GM23338 (cell line): ENCODE measurements at regions not wholly inside any gene's neighbourhood (a gene's known extent, or its start where the extent isn't known, plus 50 kb on each side); places are given as distances from the start of the nearest gene placed in this dataset.

Experiments used
- ATAC-seq: fragments of 200-7000 bp; cut with Tn5 transposase; 3 replicates; pipeline ENCODE4 v1.9.1; 2020
- DNase-seq: peaks from one replicate; pipeline ENCODE4 v3.0.0-alpha.2; 2015; ENCODE audit warnings: low spot score
- H2AFZ ChIP-seq: fragments of 200-600 bp; sonication (generic); 2 replicates; pipeline ENCODE4 v1.8.0; 2016; ENCODE audit warnings: antibody characterized with exemption, mild to moderate bottlenecking, moderate library complexity
- H3F3A ChIP-seq: fragments of 200-600 bp; sonication (generic); replicated peaks from 2 replicates; pipeline ENCODE4 v1.8.0; 2017; ENCODE audit warnings: antibody characterized with exemption, mixed run types, low read depth
- H3K27ac ChIP-seq: fragments of 200-600 bp; sonication (generic); 2 replicates; pipeline ENCODE4 v1.6.1; 2016; ENCODE audit warnings: low read depth
- H3K27me3 ChIP-seq: fragments of 200-600 bp; sonication (generic); 2 replicates; pipeline ENCODE4 v1.8.0; 2016; ENCODE audit warnings: mild to moderate bottlenecking, mixed run types, moderate library complexity; ENCODE audit not compliant: insufficient read depth
- H3K36me3 ChIP-seq: fragments of 200-600 bp; sonication (generic); 2 replicates; pipeline ENCODE4 v1.8.0; 2016; ENCODE audit warnings: mild to moderate bottlenecking; ENCODE audit not compliant: insufficient read depth
- H3K4me1 ChIP-seq: fragments of 200-600 bp; sonication (generic); 2 replicates; pipeline ENCODE4 v1.8.0; 2016; ENCODE audit warnings: mild to moderate bottlenecking, moderate library complexity; ENCODE audit not compliant: insufficient read depth
- H3K4me2 ChIP-seq: fragments of 200-600 bp; sonication (generic); 2 replicates; pipeline ENCODE4 v1.7.1; 2017; ENCODE audit warnings: mixed run types
- H3K4me3 ChIP-seq: fragments of 200-600 bp; sonication (generic); 2 replicates; pipeline ENCODE4 v1.6.1; 2016; ENCODE audit warnings: mixed run types
- H3K79me2 ChIP-seq: fragments of 200-600 bp; sonication (generic); replicated peaks from 2 replicates; pipeline ENCODE4 v1.8.0; 2017; ENCODE audit warnings: mild to moderate bottlenecking; ENCODE audit not compliant: insufficient read depth
- H3K9me2 ChIP-seq: fragments of 200-600 bp; sonication (generic); 2 replicates; pipeline ENCODE4 v1.8.0; 2017; ENCODE audit not compliant: insufficient read depth
- H4K20me1 ChIP-seq: fragments of 200-600 bp; sonication (generic); replicated peaks from 2 replicates; pipeline ENCODE4 v1.8.0; 2017; ENCODE audit warnings: mild to moderate bottlenecking; ENCODE audit not compliant: insufficient read depth
- H3K27ac Mint-ChIP-seq: 2 replicates; pipeline ENCODE4 v1.8.0; 2020; ENCODE audit warnings: inconsistent platforms, mild to moderate bottlenecking, moderate library complexity, mixed read lengths
- H3K27me3 Mint-ChIP-seq: 3 replicates; pipeline ENCODE4 v1.8.0; 2022; ENCODE audit warnings: low read depth, mild to moderate bottlenecking, moderate library complexity, mixed read lengths, inconsistent platforms; ENCODE audit not compliant: insufficient read depth, poor library complexity
- H3K36me3 Mint-ChIP-seq: 3 replicates; pipeline ENCODE4 v1.8.0; 2021; ENCODE audit warnings: low read depth, mild to moderate bottlenecking, inconsistent platforms, moderate library complexity, mixed read lengths
- H3K4me1 Mint-ChIP-seq: 3 replicates; pipeline ENCODE4 v1.8.0; 2020; ENCODE audit warnings: mild to moderate bottlenecking, inconsistent platforms, mixed read lengths
- H3K4me3 Mint-ChIP-seq: 3 replicates; pipeline ENCODE4 v1.8.0; 2021; ENCODE audit warnings: moderate library complexity, mild to moderate bottlenecking, inconsistent platforms, mixed read lengths
- H3K9me3 Mint-ChIP-seq: 3 replicates; pipeline ENCODE4 v1.8.0; 2020; ENCODE audit warnings: moderate library complexity, mild to moderate bottlenecking, inconsistent platforms, mixed read lengths
- CREB1 ChIP-seq: fragments of 250-450 bp; sonication (Bioruptor Pico); IDR thresholded peaks from 2 replicates; pipeline ENCODE4 v1.5.0; 2020; ENCODE audit warnings: low read depth, mild to moderate bottlenecking, moderate library complexity
- EZH2 ChIP-seq: fragments of 200-600 bp; sonication (generic); IDR thresholded peaks from one replicate; pipeline ENCODE4 v1.8.0; 2017; ENCODE audit warnings: antibody characterized with exemption, mild to moderate bottlenecking, low read depth; ENCODE audit not compliant: unreplicated experiment
- EZH2phosphoT487 ChIP-seq: fragments of 200-600 bp; sonication (generic); IDR thresholded peaks from one replicate; pipeline ENCODE4 v1.8.1; 2018; ENCODE audit warnings: antibody characterized with exemption; ENCODE audit not compliant: unreplicated experiment
- JUNB ChIP-seq: IDR thresholded peaks from one replicate; pipeline ENCODE4 v1.6.1; 2016; ENCODE audit warnings: antibody characterized with exemption; ENCODE audit not compliant: unreplicated experiment
- NANOG ChIP-seq: IDR thresholded peaks from 2 replicates; pipeline ENCODE4 v1.6.1; 2016; ENCODE audit warnings: antibody characterized with exemption, borderline replicate concordance
- POLR2AphosphoS5 ChIP-seq: IDR thresholded peaks from 2 replicates; pipeline ENCODE4 v1.6.1; 2016; ENCODE audit warnings: antibody characterized with exemption, low read depth
- STAT1 ChIP-seq: IDR thresholded peaks from one replicate; pipeline ENCODE4 v1.6.1; 2016; ENCODE audit warnings: antibody characterized with exemption; ENCODE audit not compliant: unreplicated experiment
- ZNF114 ChIP-seq: fragments of 250-450 bp; sonication (Bioruptor Pico); IDR thresholded peaks from 2 replicates; pipeline ENCODE4 v1.5.0; 2020; ENCODE audit warnings: mild to moderate bottlenecking, moderate library complexity
- ZNF331 ChIP-seq: fragments of 250-450 bp; sonication (Bioruptor Pico); IDR thresholded peaks from 2 replicates; pipeline ENCODE4 v1.5.0; 2020; ENCODE audit warnings: low read depth, mild to moderate bottlenecking, moderate library complexity
- TF ChIP-seq, protein P1 (sequence below): IDR thresholded peaks from one replicate; pipeline ENCODE4 v1.6.1; 2018; ENCODE audit warnings: antibody characterized with exemption; ENCODE audit not compliant: unreplicated experiment
- TF ChIP-seq, protein P2 (sequence below), 2 experiments: fragments of 200-600 bp in 1 of 2; sonication (generic) in 1 of 2; conservative IDR thresholded peaks; 2 replicates each; pipeline versions ENCODE4 v1.5.1 to v1.6.1; 2016 to 2017; ENCODE audit warnings: antibody characterized with exemption in 2 of 2, low read depth in 2 of 2, mild to moderate bottlenecking in 2 of 2, moderate library complexity in 1 of 2
- TF ChIP-seq, protein P3 (sequence below): fragments of 250-450 bp; sonication (Bioruptor Pico); IDR thresholded peaks from 2 replicates; pipeline ENCODE4 v1.5.0; 2020; ENCODE audit warnings: mild to moderate bottlenecking, moderate library complexity
- TF ChIP-seq, protein P4 (sequence below): IDR thresholded peaks from 2 replicates; pipeline ENCODE4 v1.6.1; 2016; ENCODE audit warnings: antibody characterized with exemption

DNA sequence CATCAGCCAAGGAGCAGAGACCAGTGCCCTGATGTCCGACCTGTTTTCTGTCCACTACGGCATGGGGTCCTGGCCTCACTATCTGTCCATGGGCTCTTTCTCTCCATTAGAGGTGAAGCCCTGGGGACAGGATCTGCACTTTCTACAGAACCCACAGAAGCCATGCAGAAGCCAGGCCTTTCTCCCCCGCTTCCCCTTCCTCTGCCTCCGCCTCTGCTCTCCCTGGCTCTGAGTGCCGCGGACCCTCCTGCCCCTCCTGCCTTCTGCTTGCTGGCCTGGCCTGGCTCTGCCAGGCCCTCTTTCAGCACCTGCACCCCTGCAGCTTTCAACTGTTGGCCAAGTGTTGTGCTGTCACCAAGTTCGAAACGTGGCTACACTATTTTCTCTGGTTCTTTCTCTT is 439.8 kb upstream of the ZMIZ1 start:
- H3K9me3 Mint-ChIP-seq, result no peaks in the 10 kb centered on the region
- H3K27ac ChIP-seq, result no peak overlapping the region
- DNase-seq (no peak), ATAC-seq (no peak)
- no peak overlapping the region for H3K27ac Mint-ChIP-seq
- no peaks in the 10 kb centered on the region for H3K79me2 ChIP-seq
- H3K27me3 ChIP-seq, result no peaks in the 10 kb centered on the region
- peaks cover 5% of the 10 kb centered on the region; the same call in 2 of the 3 replicates for H3K4me1 Mint-ChIP-seq
- H3K4me2 ChIP-seq, result no peak overlapping the region
- H3K27me3 Mint-ChIP-seq, result peaks cover 1% of the 10 kb centered on the region
- H3K9me2 ChIP-seq, result no peaks in the 10 kb centered on the region
- H3K4me1 ChIP-seq, result peaks cover 2% of the 10 kb centered on the region; the same call in 1 of the 2 replicates
- H2AFZ ChIP-seq, result no peak overlapping the region
- H3K36me3 Mint-ChIP-seq, result no peaks in the 10 kb centered on the region
- no peak overlapping the region for H3K4me3 Mint-ChIP-seq
- H3K36me3 ChIP-seq, result no peaks in the 10 kb centered on the region
- H3K4me3 ChIP-seq, result no peak overlapping the region
- no peaks in the 10 kb centered on the region for H4K20me1 ChIP-seq
- TF ChIP-seq EZH2phosphoT487, result no peak
- TF ChIP-seq EZH2, result no peak
- TF ChIP-seq, protein P1, sequence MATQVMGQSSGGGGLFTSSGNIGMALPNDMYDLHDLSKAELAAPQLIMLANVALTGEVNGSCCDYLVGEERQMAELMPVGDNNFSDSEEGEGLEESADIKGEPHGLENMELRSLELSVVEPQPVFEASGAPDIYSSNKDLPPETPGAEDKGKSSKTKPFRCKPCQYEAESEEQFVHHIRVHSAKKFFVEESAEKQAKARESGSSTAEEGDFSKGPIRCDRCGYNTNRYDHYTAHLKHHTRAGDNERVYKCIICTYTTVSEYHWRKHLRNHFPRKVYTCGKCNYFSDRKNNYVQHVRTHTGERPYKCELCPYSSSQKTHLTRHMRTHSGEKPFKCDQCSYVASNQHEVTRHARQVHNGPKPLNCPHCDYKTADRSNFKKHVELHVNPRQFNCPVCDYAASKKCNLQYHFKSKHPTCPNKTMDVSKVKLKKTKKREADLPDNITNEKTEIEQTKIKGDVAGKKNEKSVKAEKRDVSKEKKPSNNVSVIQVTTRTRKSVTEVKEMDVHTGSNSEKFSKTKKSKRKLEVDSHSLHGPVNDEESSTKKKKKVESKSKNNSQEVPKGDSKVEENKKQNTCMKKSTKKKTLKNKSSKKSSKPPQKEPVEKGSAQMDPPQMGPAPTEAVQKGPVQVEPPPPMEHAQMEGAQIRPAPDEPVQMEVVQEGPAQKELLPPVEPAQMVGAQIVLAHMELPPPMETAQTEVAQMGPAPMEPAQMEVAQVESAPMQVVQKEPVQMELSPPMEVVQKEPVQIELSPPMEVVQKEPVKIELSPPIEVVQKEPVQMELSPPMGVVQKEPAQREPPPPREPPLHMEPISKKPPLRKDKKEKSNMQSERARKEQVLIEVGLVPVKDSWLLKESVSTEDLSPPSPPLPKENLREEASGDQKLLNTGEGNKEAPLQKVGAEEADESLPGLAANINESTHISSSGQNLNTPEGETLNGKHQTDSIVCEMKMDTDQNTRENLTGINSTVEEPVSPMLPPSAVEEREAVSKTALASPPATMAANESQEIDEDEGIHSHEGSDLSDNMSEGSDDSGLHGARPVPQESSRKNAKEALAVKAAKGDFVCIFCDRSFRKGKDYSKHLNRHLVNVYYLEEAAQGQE, result no peak
- no peak for TF ChIP-seq JUNB
- TF ChIP-seq, protein P2, sequence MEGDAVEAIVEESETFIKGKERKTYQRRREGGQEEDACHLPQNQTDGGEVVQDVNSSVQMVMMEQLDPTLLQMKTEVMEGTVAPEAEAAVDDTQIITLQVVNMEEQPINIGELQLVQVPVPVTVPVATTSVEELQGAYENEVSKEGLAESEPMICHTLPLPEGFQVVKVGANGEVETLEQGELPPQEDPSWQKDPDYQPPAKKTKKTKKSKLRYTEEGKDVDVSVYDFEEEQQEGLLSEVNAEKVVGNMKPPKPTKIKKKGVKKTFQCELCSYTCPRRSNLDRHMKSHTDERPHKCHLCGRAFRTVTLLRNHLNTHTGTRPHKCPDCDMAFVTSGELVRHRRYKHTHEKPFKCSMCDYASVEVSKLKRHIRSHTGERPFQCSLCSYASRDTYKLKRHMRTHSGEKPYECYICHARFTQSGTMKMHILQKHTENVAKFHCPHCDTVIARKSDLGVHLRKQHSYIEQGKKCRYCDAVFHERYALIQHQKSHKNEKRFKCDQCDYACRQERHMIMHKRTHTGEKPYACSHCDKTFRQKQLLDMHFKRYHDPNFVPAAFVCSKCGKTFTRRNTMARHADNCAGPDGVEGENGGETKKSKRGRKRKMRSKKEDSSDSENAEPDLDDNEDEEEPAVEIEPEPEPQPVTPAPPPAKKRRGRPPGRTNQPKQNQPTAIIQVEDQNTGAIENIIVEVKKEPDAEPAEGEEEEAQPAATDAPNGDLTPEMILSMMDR (conservative IDR thresholded peaks at IDR 0.05; ENCODE audit: low read depth in 2 of 2), result no peak
- no peak for TF ChIP-seq CREB1 (CRISPR knock-in tag)
- no peak for TF ChIP-seq POLR2AphosphoS5
- TF ChIP-seq NANOG, result no peak
- no peak for TF ChIP-seq ZNF331 (CRISPR knock-in tag)
- TF ChIP-seq ZNF114 (CRISPR knock-in tag), result no peak
- TF ChIP-seq, protein P3, sequence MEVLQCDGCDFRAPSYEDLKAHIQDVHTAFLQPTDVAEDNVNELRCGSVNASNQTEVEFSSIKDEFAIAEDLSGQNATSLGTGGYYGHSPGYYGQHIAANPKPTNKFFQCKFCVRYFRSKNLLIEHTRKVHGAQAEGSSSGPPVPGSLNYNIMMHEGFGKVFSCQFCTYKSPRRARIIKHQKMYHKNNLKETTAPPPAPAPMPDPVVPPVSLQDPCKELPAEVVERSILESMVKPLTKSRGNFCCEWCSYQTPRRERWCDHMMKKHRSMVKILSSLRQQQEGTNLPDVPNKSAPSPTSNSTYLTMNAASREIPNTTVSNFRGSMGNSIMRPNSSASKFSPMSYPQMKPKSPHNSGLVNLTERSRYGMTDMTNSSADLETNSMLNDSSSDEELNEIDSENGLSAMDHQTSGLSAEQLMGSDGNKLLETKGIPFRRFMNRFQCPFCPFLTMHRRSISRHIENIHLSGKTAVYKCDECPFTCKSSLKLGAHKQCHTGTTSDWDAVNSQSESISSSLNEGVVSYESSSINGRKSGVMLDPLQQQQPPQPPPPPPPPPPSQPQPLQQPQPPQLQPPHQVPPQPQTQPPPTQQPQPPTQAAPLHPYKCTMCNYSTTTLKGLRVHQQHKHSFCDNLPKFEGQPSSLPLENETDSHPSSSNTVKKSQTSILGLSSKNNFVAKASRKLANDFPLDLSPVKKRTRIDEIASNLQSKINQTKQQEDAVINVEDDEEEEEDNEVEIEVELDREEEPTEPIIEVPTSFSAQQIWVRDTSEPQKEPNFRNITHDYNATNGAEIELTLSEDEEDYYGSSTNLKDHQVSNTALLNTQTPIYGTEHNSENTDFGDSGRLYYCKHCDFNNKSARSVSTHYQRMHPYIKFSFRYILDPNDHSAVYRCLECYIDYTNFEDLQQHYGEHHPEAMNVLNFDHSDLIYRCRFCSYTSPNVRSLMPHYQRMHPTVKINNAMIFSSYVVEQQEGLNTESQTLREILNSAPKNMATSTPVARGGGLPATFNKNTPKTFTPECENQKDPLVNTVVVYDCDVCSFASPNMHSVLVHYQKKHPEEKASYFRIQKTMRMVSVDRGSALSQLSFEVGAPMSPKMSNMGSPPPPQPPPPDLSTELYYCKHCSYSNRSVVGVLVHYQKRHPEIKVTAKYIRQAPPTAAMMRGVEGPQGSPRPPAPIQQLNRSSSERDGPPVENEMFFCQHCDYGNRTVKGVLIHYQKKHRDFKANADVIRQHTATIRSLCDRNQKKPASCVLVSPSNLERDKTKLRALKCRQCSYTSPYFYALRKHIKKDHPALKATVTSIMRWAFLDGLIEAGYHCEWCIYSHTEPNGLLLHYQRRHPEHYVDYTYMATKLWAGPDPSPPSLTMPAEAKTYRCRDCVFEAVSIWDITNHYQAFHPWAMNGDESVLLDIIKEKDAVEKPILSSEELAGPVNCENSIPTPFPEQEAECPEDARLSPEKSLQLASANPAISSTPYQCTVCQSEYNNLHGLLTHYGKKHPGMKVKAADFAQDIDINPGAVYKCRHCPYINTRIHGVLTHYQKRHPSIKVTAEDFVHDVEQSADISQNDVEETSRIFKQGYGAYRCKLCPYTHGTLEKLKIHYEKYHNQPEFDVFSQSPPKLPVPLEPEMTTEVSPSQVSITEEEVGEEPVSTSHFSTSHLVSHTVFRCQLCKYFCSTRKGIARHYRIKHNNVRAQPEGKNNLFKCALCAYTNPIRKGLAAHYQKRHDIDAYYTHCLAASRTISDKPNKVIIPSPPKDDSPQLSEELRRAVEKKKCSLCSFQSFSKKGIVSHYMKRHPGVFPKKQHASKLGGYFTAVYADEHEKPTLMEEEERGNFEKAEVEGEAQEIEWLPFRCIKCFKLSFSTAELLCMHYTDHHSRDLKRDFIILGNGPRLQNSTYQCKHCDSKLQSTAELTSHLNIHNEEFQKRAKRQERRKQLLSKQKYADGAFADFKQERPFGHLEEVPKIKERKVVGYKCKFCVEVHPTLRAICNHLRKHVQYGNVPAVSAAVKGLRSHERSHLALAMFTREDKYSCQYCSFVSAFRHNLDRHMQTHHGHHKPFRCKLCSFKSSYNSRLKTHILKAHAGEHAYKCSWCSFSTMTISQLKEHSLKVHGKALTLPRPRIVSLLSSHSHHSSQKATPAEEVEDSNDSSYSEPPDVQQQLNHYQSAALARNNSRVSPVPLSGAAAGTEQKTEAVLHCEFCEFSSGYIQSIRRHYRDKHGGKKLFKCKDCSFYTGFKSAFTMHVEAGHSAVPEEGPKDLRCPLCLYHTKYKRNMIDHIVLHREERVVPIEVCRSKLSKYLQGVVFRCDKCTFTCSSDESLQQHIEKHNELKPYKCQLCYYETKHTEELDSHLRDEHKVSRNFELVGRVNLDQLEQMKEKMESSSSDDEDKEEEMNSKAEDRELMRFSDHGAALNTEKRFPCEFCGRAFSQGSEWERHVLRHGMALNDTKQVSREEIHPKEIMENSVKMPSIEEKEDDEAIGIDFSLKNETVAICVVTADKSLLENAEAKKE (CRISPR knock-in tag), result no peak
- TF ChIP-seq STAT1, result no peak
- TF ChIP-seq, protein P4, sequence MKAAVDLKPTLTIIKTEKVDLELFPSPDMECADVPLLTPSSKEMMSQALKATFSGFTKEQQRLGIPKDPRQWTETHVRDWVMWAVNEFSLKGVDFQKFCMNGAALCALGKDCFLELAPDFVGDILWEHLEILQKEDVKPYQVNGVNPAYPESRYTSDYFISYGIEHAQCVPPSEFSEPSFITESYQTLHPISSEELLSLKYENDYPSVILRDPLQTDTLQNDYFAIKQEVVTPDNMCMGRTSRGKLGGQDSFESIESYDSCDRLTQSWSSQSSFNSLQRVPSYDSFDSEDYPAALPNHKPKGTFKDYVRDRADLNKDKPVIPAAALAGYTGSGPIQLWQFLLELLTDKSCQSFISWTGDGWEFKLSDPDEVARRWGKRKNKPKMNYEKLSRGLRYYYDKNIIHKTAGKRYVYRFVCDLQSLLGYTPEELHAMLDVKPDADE, result no peak
- no peaks in the 10 kb centered on the region for H3F3A ChIP-seq
